Erythroblast (primary cell): ENCODE measurements at regions not wholly inside any gene's neighbourhood (a gene's known extent, or its start where the extent isn't known, plus 50 kb on each side); places are given as distances from the start of the nearest gene placed in this dataset.

Experiments used
- GATA1 ChIP-seq: IDR thresholded peaks from 2 replicates; pipeline ENCODE4 v1.6.1; 2011; ENCODE audit warnings: low read depth, mild to moderate bottlenecking, control low read depth, low read length, moderate library complexity
- POLR2A ChIP-seq: IDR thresholded peaks from 2 replicates; pipeline ENCODE4 v1.6.1; 2011; ENCODE audit warnings: mild to moderate bottlenecking, low read length

DNA sequence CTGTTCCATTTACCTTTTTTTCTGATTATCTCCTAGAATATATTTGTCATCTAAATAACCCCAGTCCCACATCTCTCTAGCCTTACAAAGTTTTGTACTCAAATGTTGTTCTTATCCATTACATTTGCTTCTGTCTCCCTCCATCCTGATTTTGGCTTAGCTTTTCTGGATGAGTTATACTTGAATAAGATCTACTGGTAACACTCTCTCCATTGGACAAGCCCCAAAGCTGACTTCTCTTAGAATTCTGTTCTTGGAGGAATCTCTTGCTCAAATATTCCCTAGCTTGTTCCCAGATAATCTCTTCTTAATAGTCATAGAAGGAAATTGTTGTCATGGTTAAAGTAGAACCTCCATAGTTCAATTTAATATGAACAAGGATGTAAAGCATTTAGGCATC, 115.5 kb upstream of the HS3ST1 start:
- no peak for TF ChIP-seq POLR2A
- no peak for TF ChIP-seq GATA1
